Keratinocyte (primary cell): ENCODE measurements at regions not wholly inside any gene's neighbourhood (a gene's known extent, or its start where the extent isn't known, plus 50 kb on each side); places are given as distances from the start of the nearest gene placed in this dataset.

Source experiments
- DNase-seq: peaks from one replicate; pipeline ENCODE4 v3.0.0-alpha.2; 2011; ENCODE audit warnings: low read depth, missing footprints, low spot score
- FAIRE-seq: peaks from 2 replicates; lab custom pipeline; 2011; peaks lifted over from hg19 to GRCh38; lab: Jason Lieb, UNC
- H2AFZ ChIP-seq: 2 replicates; pipeline ENCODE4 v1.6.0; 2012; ENCODE audit warnings: low read length, control low read depth, inconsistent platforms; ENCODE audit not compliant: control insufficient read depth
- H3K27ac ChIP-seq: 2 replicates; pipeline ENCODE4 v1.5.1; 2011; ENCODE audit warnings: low read length; ENCODE audit not compliant: control insufficient read depth, insufficient read depth
- H3K27me3 ChIP-seq: 3 replicates; pipeline ENCODE4 v1.6.0; 2011; ENCODE audit warnings: low read length; ENCODE audit not compliant: control insufficient read depth, insufficient read depth; ENCODE audit errors: extremely low read depth
- H3K36me3 ChIP-seq, 2 experiments: 2 replicates in 1 of 2; 3 replicates in 1 of 2; pipeline ENCODE4 v1.5.1; 2011; ENCODE audit warnings: low read length in 2 of 2, mild to moderate bottlenecking in 1 of 2; ENCODE audit not compliant: control insufficient read depth in 2 of 2, insufficient read depth in 2 of 2; ENCODE audit errors: extremely low read depth in 1 of 2
- H3K4me1 ChIP-seq: 3 replicates; pipeline ENCODE4 v1.5.1; 2011; ENCODE audit warnings: low read length; ENCODE audit not compliant: control insufficient read depth, insufficient read depth; ENCODE audit errors: extremely low read depth
- H3K4me2 ChIP-seq: 3 replicates; pipeline ENCODE4 v1.6.0; 2011; ENCODE audit warnings: low read depth, low read length; ENCODE audit not compliant: control insufficient read depth, insufficient read depth; ENCODE audit errors: extremely low read depth
- H3K4me3 ChIP-seq, 3 experiments: fragments of 200-600 bp in 1 of 3; sonication (generic) in 1 of 3; 2 replicates in 2 of 3; 3 replicates in 1 of 3; pipeline ENCODE4 v1.5.1; 2011 to 2016; ENCODE audit warnings: low read length in 3 of 3, mild to moderate bottlenecking in 3 of 3, control low read depth in 2 of 3, inconsistent platforms in 1 of 3, low read depth in 1 of 3, mixed read lengths in 1 of 3, mixed run types in 1 of 3, moderate library complexity in 1 of 3; ENCODE audit not compliant: control insufficient read depth in 2 of 3, insufficient read depth in 2 of 3; ENCODE audit errors: extremely low read depth in 1 of 3
- H3K79me2 ChIP-seq: 2 replicates; pipeline ENCODE4 v1.6.0; 2012; ENCODE audit warnings: low read length; ENCODE audit not compliant: control insufficient read depth, insufficient read depth
- H3K9ac ChIP-seq: 3 replicates; pipeline ENCODE4 v1.6.0; 2011; ENCODE audit warnings: low read length; ENCODE audit not compliant: control insufficient read depth, insufficient read depth; ENCODE audit errors: extremely low read depth
- H3K9me1 ChIP-seq: 3 replicates; pipeline ENCODE4 v1.6.0; 2011; ENCODE audit warnings: low read length; ENCODE audit not compliant: control insufficient read depth, insufficient read depth; ENCODE audit errors: extremely low read depth
- H3K9me3 ChIP-seq: 2 replicates; pipeline ENCODE4 v1.5.1; 2012; ENCODE audit warnings: low read depth, low read length; ENCODE audit not compliant: control insufficient read depth
- H4K20me1 ChIP-seq: 3 replicates; pipeline ENCODE4 v1.6.0; 2011; ENCODE audit warnings: low read length; ENCODE audit not compliant: control insufficient read depth, insufficient read depth; ENCODE audit errors: extremely low read depth
- CTCF ChIP-seq, 3 experiments: IDR thresholded peaks in 1 of 3; conservative IDR thresholded peaks in 1 of 3; optimal IDR thresholded peaks in 1 of 3; 2 replicates in 2 of 3; 3 replicates in 1 of 3; pipeline versions ENCODE3 to v1.5.1; 2011; ENCODE audit warnings: low read length in 3 of 3, mild to moderate bottlenecking in 3 of 3, moderate library complexity in 2 of 3, control low read depth in 1 of 3, inconsistent platforms in 1 of 3; ENCODE audit not compliant: insufficient read depth in 2 of 3; ENCODE audit errors: extremely low read depth in 1 of 3
- EZH2 ChIP-seq: IDR thresholded peaks from one replicate; pipeline ENCODE4 v1.6.1; 2012; ENCODE audit warnings: inconsistent platforms, mild to moderate bottlenecking, low read length, moderate library complexity
- dilution Hi-C: fragments of 300-500 bp; cut with MboI; formaldehyde crosslinking; loops from one replicate; pipeline ENCODE4 v1.7.0; 2020; ENCODE audit warnings: low sequenced_read_pairs; ENCODE audit not compliant: extremely low pct_ligation_motif_present

GRCh38 chr2:147600223-147600622, 244.6 kb upstream of the ACVR2A start:
- no peak overlapping the region for H3K27ac ChIP-seq
- dilution Hi-C loops, result no loop called here
- no peaks in the 10 kb centered on the region for H4K20me1 ChIP-seq
- no peak overlapping the region for H3K9ac ChIP-seq
- no peaks in the 10 kb centered on the region for H3K9me3 ChIP-seq
- no peak overlapping the region for H2AFZ ChIP-seq
- DNase-seq, result no peak
- H3K4me3 ChIP-seq, result no peak overlapping the region
- H3K27me3 ChIP-seq, result no peaks in the 10 kb centered on the region
- H3K4me2 ChIP-seq, result no peak overlapping the region
- TF ChIP-seq CTCF (optimal IDR thresholded peaks at IDR 0.05 in 1 of 3, IDR thresholded peaks at IDR 0.05 in 1 of 3, conservative IDR thresholded peaks at IDR 0.05 in 1 of 3; ENCODE audit: extremely low read depth in 1 of 3, insufficient read depth in 2 of 3, low read length in 3 of 3) (no peak), EZH2 (no peak)
- no peaks in the 10 kb centered on the region for H3K4me1 ChIP-seq
- H3K79me2 ChIP-seq, result no peaks in the 10 kb centered on the region
- H3K36me3 ChIP-seq, result no peaks in the 10 kb centered on the region
- no peaks in the 10 kb centered on the region for H3K9me1 ChIP-seq
- no peak for FAIRE-seq

GRCh38 chr2:147595200-147595599, 249.6 kb upstream of the ACVR2A start:
- H3K27ac ChIP-seq, result no peak overlapping the region
- H2AFZ ChIP-seq, result no peak overlapping the region
- H3K4me2 ChIP-seq, result no peak overlapping the region
- H3K27me3 ChIP-seq, result no peaks in the 10 kb centered on the region
- dilution Hi-C loops, result no loop called here
- no peaks in the 10 kb centered on the region for H3K9me1 ChIP-seq
- TF ChIP-seq CTCF (optimal IDR thresholded peaks at IDR 0.05 in 1 of 3, IDR thresholded peaks at IDR 0.05 in 1 of 3, conservative IDR thresholded peaks at IDR 0.05 in 1 of 3; ENCODE audit: extremely low read depth in 1 of 3, insufficient read depth in 2 of 3, low read length in 3 of 3) (no peak), EZH2 (no peak)
- no peak for FAIRE-seq
- H3K79me2 ChIP-seq, result no peaks in the 10 kb centered on the region
- H3K4me3 ChIP-seq, result no peak overlapping the region
- H3K9ac ChIP-seq, result no peak overlapping the region
- H3K9me3 ChIP-seq, result no peaks in the 10 kb centered on the region
- H3K36me3 ChIP-seq, result no peaks in the 10 kb centered on the region
- no peak for DNase-seq
- no peaks in the 10 kb centered on the region for H4K20me1 ChIP-seq
- no peaks in the 10 kb centered on the region for H3K4me1 ChIP-seq
